Gastroesophageal sphincter (tissue), 4 donors: ENCODE measurements at regions not wholly inside any gene's neighbourhood (a gene's known extent, or its start where the extent isn't known, plus 50 kb on each side); places are given as distances from the start of the nearest gene placed in this dataset.

Experiments used
- ATAC-seq: fragments of 150-250 bp; one replicate; pipeline ENCODE4 v1.9.1; 2016; ENCODE audit warnings: mild to moderate bottlenecking, moderate library complexity
- H3K27ac ChIP-seq, 4 donors: fragments of 200-600 bp; sonication (generic) in 3 of 4; 1 replicate in 3 of 4; 2 replicates in 1 of 4; pipeline ENCODE4 v1.5.1; 2016 to 2019
- H3K27me3 ChIP-seq: fragments of 200-600 bp; sonication (generic); one replicate; pipeline ENCODE4 v1.5.1; 2019
- H3K36me3 ChIP-seq, 2 donors: fragments of 200-600 bp; sonication (generic); one replicate each; pipeline ENCODE4 v1.5.1; 2019; ENCODE audit warnings: control low read depth in 1 of 2
- H3K4me1 ChIP-seq, 3 donors: fragments of 200-600 bp; sonication (generic); 1 replicate in 2 of 3; 2 replicates in 1 of 3; pipeline ENCODE4 v1.5.1; 2016 to 2019; ENCODE audit warnings: control low read depth in 2 of 3
- H3K4me3 ChIP-seq, 2 donors: fragments of 200-600 bp; sonication (generic); one replicate each; pipeline ENCODE4 v1.5.1; 2019; ENCODE audit warnings: mild to moderate bottlenecking in 1 of 2, moderate library complexity in 1 of 2
- H3K9me3 ChIP-seq, 3 donors: fragments of 200-600 bp; sonication (generic); one replicate each; pipeline ENCODE4 v1.5.1; 2017 to 2019; ENCODE audit warnings: control low read depth in 2 of 3
- EP300 ChIP-seq: sonication (generic); formaldehyde crosslinking; IDR thresholded peaks from one replicate; pipeline ENCODE4 v1.6.1; 2017; ENCODE audit warnings: antibody characterized with exemption, mild to moderate bottlenecking
- POLR2A ChIP-seq, 2 donors: fragments of 450-650 bp; IDR thresholded peaks; one replicate each; pipeline ENCODE4 v1.6.1; 2017; ENCODE audit warnings: antibody characterized with exemption in 2 of 2, mild to moderate bottlenecking in 2 of 2, moderate library complexity in 1 of 2
- POLR2AphosphoS5 ChIP-seq: sonication (generic); formaldehyde crosslinking; IDR thresholded peaks from one replicate; pipeline ENCODE4 v1.6.1; 2017; ENCODE audit warnings: antibody characterized with exemption
- WGBS, 2 donors: methylation state at CpG; one replicate each; pipeline ENCODE4 v1.1.5; 2018; ENCODE audit warnings: low coverage in 1 of 2; 5-methylcytosine and 5-hydroxymethylcytosine counted together
- TF ChIP-seq, protein P1 (sequence below), 4 experiments: fragments of 200-600 bp in 2 of 4; fragments of 450-650 bp in 2 of 4; sonication (generic) in 1 of 4; IDR thresholded peaks; one replicate each; pipeline ENCODE4 v1.5.1; 2017 to 2019; ENCODE audit warnings: antibody characterized with exemption in 4 of 4, mild to moderate bottlenecking in 2 of 4, moderate library complexity in 2 of 4

DNA sequence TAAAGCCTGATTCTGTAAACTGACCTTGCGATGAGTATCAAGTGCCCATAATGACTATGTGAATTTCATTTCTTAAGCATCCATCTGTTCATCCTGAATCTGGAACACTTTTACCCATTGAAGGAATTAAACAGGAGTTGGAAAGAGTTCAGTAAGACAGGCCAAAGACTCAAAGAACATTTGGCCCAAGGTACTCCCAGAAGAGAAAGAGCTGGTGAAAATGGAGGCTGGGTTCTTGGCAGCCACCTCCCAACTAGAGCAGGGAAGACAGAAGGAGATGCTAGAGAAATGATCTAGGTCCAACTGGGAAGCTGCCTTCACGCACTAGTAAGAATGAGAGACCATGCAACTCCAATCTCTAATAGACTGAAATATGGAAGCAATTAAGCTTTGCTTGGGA is 57.1 kb upstream of the ADRA1D start:
- no peak overlapping the region for H3K27ac ChIP-seq
- H3K36me3 ChIP-seq: no peaks in the 10 kb centered on the region
- H3K27me3 ChIP-seq: no peaks in the 10 kb centered on the region
- no peaks in the 10 kb centered on the region for H3K4me1 ChIP-seq
- no peak overlapping the region for H3K4me3 ChIP-seq
- TF ChIP-seq, protein P1, sequence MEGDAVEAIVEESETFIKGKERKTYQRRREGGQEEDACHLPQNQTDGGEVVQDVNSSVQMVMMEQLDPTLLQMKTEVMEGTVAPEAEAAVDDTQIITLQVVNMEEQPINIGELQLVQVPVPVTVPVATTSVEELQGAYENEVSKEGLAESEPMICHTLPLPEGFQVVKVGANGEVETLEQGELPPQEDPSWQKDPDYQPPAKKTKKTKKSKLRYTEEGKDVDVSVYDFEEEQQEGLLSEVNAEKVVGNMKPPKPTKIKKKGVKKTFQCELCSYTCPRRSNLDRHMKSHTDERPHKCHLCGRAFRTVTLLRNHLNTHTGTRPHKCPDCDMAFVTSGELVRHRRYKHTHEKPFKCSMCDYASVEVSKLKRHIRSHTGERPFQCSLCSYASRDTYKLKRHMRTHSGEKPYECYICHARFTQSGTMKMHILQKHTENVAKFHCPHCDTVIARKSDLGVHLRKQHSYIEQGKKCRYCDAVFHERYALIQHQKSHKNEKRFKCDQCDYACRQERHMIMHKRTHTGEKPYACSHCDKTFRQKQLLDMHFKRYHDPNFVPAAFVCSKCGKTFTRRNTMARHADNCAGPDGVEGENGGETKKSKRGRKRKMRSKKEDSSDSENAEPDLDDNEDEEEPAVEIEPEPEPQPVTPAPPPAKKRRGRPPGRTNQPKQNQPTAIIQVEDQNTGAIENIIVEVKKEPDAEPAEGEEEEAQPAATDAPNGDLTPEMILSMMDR (IDR thresholded peaks at IDR 0.05): no peak
- TF ChIP-seq POLR2A (IDR thresholded peaks at IDR 0.05) (no peak), POLR2AphosphoS5 (no peak), EP300 (no peak)
- ATAC-seq: no peak
- WGBS, 2 donors: 71 to 84% methylated on average over 2 of the region's 2 CpGs
- H3K9me3 ChIP-seq: peaks cover 0 to 10% (median 0%) of the 10 kb centered on the region in 3 donors

- Histone ChIP-seq H3K27me3 (no peaks in the 10 kb centered on the region), H3K27ac (no peak overlapping the region), H3K4me3 (no peak overlapping the region), H3K4me1 (no peaks in the 10 kb centered on the region), H3K36me3 (no peaks in the 10 kb centered on the region), H3K9me3 (peaks cover 0 to under 1% (median 0%) of the 10 kb centered on the region in 3 donors)
- ATAC-seq: no peak
- 53 to 86% methylated on average over 4 of the region's 5 CpGs for WGBS, 2 donors
- TF ChIP-seq EP300 (no peak), POLR2AphosphoS5 (no peak), POLR2A (IDR thresholded peaks at IDR 0.05) (no peak)
- TF ChIP-seq, protein P1 (IDR thresholded peaks at IDR 0.05): no peak
These were observed 56.0 kb upstream of the ADRA1D start for GRCh38 chr20:4305091-4305490.

DNA sequence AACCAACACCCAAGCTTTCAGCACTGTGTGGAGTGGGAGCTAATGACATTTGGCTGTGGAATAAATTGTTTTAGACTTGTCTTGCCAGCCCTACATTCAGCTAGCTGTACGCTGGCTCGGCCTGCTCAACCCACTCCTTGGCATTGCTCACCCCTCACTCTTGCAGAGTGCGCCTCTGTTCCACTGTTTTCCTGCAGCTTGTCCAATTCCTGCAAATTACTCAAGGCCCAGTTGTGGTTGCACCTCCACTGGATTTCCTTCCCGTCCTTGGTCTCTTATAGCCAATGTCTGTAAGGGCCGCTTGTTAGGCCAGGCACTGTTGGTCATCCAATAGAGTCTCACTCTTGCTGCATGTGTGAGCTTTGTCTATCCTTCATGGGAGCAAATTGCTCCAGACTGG is 55.5 kb upstream of the ADRA1D start:
- Histone ChIP-seq H3K4me3 (no peak overlapping the region), H3K9me3 (no peaks in the 10 kb centered on the region), H3K36me3 (no peaks in the 10 kb centered on the region), H3K27ac (no peak overlapping the region), H3K4me1 (no peaks in the 10 kb centered on the region), H3K27me3 (no peaks in the 10 kb centered on the region)
- no peak for TF ChIP-seq POLR2AphosphoS5
- no peak for TF ChIP-seq EP300
- TF ChIP-seq, protein P1 (IDR thresholded peaks at IDR 0.05): no peak
- no peak for TF ChIP-seq POLR2A (IDR thresholded peaks at IDR 0.05)
- WGBS, 2 donors: 93 to 100% methylated on average over 1 to 5 of the region's 5 CpGs
- no peak for ATAC-seq

GRCh38 chr20:4303136-4303535 is 54.0 kb upstream of the ADRA1D start:
- ATAC-seq: no peak
- Histone ChIP-seq H3K27me3 (no peaks in the 10 kb centered on the region), H3K36me3 (no peaks in the 10 kb centered on the region), H3K4me1 (no peaks in the 10 kb centered on the region), H3K9me3 (no peaks in the 10 kb centered on the region), H3K4me3 (no peak overlapping the region), H3K27ac (no peak overlapping the region)
- TF ChIP-seq POLR2AphosphoS5: no peak
- TF ChIP-seq POLR2A (IDR thresholded peaks at IDR 0.05): no peak
- no peak for TF ChIP-seq EP300
- TF ChIP-seq, protein P1 (IDR thresholded peaks at IDR 0.05): no peak
- WGBS, 2 donors: 80 to 85% methylated on average over 6 to 7 of the region's 7 CpGs

DNA sequence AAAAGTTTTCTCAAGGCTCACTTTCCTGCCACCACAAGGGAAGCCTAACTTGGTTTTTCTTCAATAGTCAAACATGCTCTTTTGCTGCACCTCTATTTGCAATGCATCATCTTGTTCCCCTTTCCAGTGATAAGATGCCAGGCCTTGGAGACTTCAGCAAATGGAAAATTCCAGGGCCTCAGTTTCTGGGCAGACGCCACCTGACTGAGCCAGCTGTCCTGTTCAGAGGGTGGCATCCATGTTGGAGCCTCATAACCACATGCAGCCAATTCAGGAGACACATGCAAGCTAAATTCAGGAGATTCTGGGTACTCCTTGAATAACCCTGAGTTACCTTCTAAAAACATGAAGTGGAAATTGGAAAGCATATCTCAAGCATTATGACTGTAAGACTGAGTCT is 51.8 kb upstream of the ADRA1D start:
- H3K36me3 ChIP-seq: no peaks in the 10 kb centered on the region
- TF ChIP-seq, protein P1 (IDR thresholded peaks at IDR 0.05): no peak
- TF ChIP-seq EP300 (no peak), POLR2A (IDR thresholded peaks at IDR 0.05) (no peak), POLR2AphosphoS5 (no peak)
- H3K27me3 ChIP-seq: no peaks in the 10 kb centered on the region
- no peaks in the 10 kb centered on the region for H3K9me3 ChIP-seq
- no peaks in the 10 kb centered on the region for H3K4me1 ChIP-seq
- 60 to 83% methylated on average over 1 of the region's 1 CpG for WGBS, 2 donors
- no peak overlapping the region for H3K27ac ChIP-seq
- no peak for ATAC-seq
- no peak overlapping the region for H3K4me3 ChIP-seq
